Upper lobe of right lung (tissue), 1 donor: ENCODE measurements at regions not wholly inside any gene's neighbourhood (a gene's known extent, or its start where the extent isn't known, plus 50 kb on each side); places are given as distances from the start of the nearest gene placed in this dataset.

Experiments used
- ATAC-seq: fragments of 200-7000 bp; cut with Tn5 transposase; one replicate; pipeline ENCODE4 v1.9.1; 2020; ENCODE audit warnings: mild to moderate bottlenecking, moderate library complexity
- DNase-seq: peaks from one replicate; pipeline ENCODE4 v3.0.0-alpha.2; 2020
- H3K27ac ChIP-seq: fragments of 200-600 bp; one replicate; pipeline ENCODE4 v1.8.0; 2022
- H3K27me3 ChIP-seq: fragments of 200-600 bp; one replicate; pipeline ENCODE4 v1.8.0; 2022; ENCODE audit warnings: mild to moderate bottlenecking
- H3K36me3 ChIP-seq: fragments of 200-600 bp; one replicate; pipeline ENCODE4 v1.8.0; 2022
- H3K4me1 ChIP-seq: fragments of 200-600 bp; one replicate; pipeline ENCODE4 v1.8.0; 2022
- H3K4me3 ChIP-seq: fragments of 200-600 bp; one replicate; pipeline ENCODE4 v1.8.0; 2022; ENCODE audit warnings: mild to moderate bottlenecking
- H3K9me3 ChIP-seq: fragments of 200-600 bp; one replicate; pipeline ENCODE4 v1.8.0; 2022
- CTCF ChIP-seq: fragments of 200-600 bp; IDR thresholded peaks from one replicate; pipeline ENCODE4 v1.8.0; 2022; ENCODE audit warnings: antibody characterized with exemption
- intact Hi-C: fragments of 100-400 bp; cut with DNase I; formaldehyde crosslinking; loops from one replicate; pipeline ENCODE4 v1.11.0; 2022
- donor health status: DM: no; HTN: yes; CAD: no; lungs with severe emphysema.

GRCh38 chr15:97140216-97140615 is 809.7 kb downstream of the NR2F2 start:
- no peak overlapping the region for H3K4me3 ChIP-seq
- H3K9me3 ChIP-seq, result no peaks in the 10 kb centered on the region
- no peak overlapping the region for H3K27ac ChIP-seq
- no peaks in the 10 kb centered on the region for H3K27me3 ChIP-seq
- no peaks in the 10 kb centered on the region for H3K4me1 ChIP-seq
- no peaks in the 10 kb centered on the region for H3K36me3 ChIP-seq
- DNase-seq, result no peak
- TF ChIP-seq CTCF, result no peak
- ATAC-seq, result no peak
- intact Hi-C loops, result no loop called here

- no peak for TF ChIP-seq CTCF
- Histone ChIP-seq H3K4me1 (no peaks in the 10 kb centered on the region), H3K9me3 (no peaks in the 10 kb centered on the region), H3K4me3 (no peak overlapping the region), H3K27me3 (no peaks in the 10 kb centered on the region), H3K36me3 (no peaks in the 10 kb centered on the region), H3K27ac (no peak overlapping the region)
- intact Hi-C loops, result no loop called here
- no peak for ATAC-seq
- no peak for DNase-seq
Measured at GRCh38 chr15:97141360-97141759, 810.9 kb downstream of the NR2F2 start.

- intact Hi-C loops, result no loop called here
Measured at GRCh38 chr15:97141871-97142270, 811.4 kb downstream of the NR2F2 start.

GRCh38 chr15:97143592-97144376 is 813.3 kb downstream of the NR2F2 start:
- TF ChIP-seq CTCF, result no peak
- ATAC-seq (no peak), DNase-seq (no peak)
- Histone ChIP-seq H3K4me1 (no peaks in the 10 kb centered on the region), H3K27ac (no peak overlapping the region), H3K9me3 (no peaks in the 10 kb centered on the region), H3K4me3 (no peak overlapping the region), H3K27me3 (no peaks in the 10 kb centered on the region), H3K36me3 (no peaks in the 10 kb centered on the region)
- intact Hi-C loops, result no loop called here

More at GRCh38 chr15:97141871-97142270, 811.4 kb downstream of the NR2F2 start:
- Histone ChIP-seq H3K4me3 (no peak overlapping the region), H3K9me3 (no peaks in the 10 kb centered on the region), H3K27ac (no peak overlapping the region), H3K36me3 (no peaks in the 10 kb centered on the region), H3K27me3 (no peaks in the 10 kb centered on the region), H3K4me1 (no peaks in the 10 kb centered on the region)
- ATAC-seq (no peak), DNase-seq (no peak)
- no peak for TF ChIP-seq CTCF

GRCh38 chr15:97144377-97144711 is 813.8 kb downstream of the NR2F2 start:
- Histone ChIP-seq H3K4me1 (no peaks in the 10 kb centered on the region), H3K36me3 (no peaks in the 10 kb centered on the region), H3K9me3 (no peaks in the 10 kb centered on the region), H3K27me3 (no peaks in the 10 kb centered on the region), H3K4me3 (no peak overlapping the region), H3K27ac (no peak overlapping the region)
- no peak for TF ChIP-seq CTCF
- intact Hi-C loops, result no loop called here
- DNase-seq (no peak), ATAC-seq (no peak)
